Brain microvascular endothelial cell (primary cell): ENCODE measurements at regions not wholly inside any gene's neighbourhood (a gene's known extent, or its start where the extent isn't known, plus 50 kb on each side); places are given as distances from the start of the nearest gene placed in this dataset.
A peak's percentile ranks its signal among the peaks of the same experiment; 100 is the strongest.

Source experiments
- DNase-seq: peaks from one replicate; pipeline ENCODE4 v3.0.0-alpha.2; 2020
- H3K27ac ChIP-seq: fragments of 250-450 bp; sonication (Bioruptor Pico); 2 replicates; pipeline ENCODE4 v1.5.1; 2020; ENCODE audit warnings: mild to moderate bottlenecking, moderate library complexity
- H3K27me3 ChIP-seq: fragments of 250-450 bp; sonication (Bioruptor Pico); replicated peaks from 2 replicates; pipeline ENCODE4 v1.5.1; 2020; ENCODE audit warnings: mild to moderate bottlenecking
- H3K36me3 ChIP-seq: fragments of 250-450 bp; sonication (Bioruptor Pico); replicated peaks from 2 replicates; pipeline ENCODE4 v1.5.1; 2020; ENCODE audit warnings: mild to moderate bottlenecking
- H3K4me3 ChIP-seq: 2 replicates; pipeline ENCODE4 v1.5.1; 2011; ENCODE audit warnings: low read depth, mild to moderate bottlenecking, control low read depth, low read length, moderate library complexity
- in situ Hi-C: cut with HindIII; loops from 2 replicates; pipeline ENCODE4 v1.10.0; 2017; ENCODE audit warnings: low sequenced_read_pairs, low pct_ligation_motif_present
- TF ChIP-seq, protein P1 (sequence below): IDR thresholded peaks from 2 replicates; pipeline ENCODE4 v1.5.1; 2011; ENCODE audit warnings: low read depth, mild to moderate bottlenecking, moderate library complexity, low read length, control low read depth, inconsistent platforms; ENCODE audit errors: missing control alignments

DNA sequence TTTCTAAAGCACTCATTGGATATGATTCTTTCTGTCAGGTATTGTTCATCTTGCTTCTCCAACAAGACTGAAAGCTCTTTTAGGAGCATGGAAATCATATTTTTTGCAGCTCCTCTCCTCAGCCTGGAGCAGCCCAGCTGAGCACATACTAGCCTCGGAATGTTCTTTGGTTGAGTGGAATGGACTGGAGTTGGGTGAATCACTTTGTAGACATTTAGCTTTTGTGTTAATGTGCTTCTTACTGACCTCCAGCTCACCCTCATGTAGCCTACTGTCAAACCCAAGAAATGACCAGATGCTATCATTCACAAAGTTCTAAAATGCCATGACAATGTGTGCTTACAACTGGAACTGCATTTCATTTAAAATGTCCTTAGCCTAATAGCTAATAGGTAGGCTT is 161.1 kb downstream of the NUAK1 start:
- DNase-seq: peak; percentile 94
- in situ Hi-C loops: no loop called here

DNA sequence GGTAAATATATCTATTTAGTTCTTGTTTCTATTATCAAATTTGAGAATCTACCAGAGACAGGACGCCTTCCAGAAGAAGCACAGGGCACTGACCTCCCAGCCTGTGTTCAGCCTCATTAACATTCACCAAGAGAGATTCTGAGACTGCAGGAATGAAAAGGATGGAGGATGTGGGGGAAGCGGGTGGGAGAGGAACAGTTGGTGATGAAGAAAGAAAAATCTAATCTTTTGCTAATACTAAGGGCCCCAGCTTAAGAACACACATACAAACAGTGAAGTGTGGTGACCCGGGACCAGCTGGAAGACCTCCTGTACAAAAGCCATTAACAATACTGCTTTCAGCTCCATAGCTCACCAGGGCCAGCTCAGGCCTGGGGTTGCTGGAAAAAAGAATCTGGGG is 160.5 kb downstream of the NUAK1 start:
- in situ Hi-C loops: no loop called here
- no peak for DNase-seq
- Histone ChIP-seq H3K27me3 (no peaks in the 10 kb centered on the region), H3K4me3 (no peak overlapping the region), H3K27ac (peak overlapping the region; percentile 93), H3K36me3 (no peaks in the 10 kb centered on the region)
- TF ChIP-seq, protein P1, sequence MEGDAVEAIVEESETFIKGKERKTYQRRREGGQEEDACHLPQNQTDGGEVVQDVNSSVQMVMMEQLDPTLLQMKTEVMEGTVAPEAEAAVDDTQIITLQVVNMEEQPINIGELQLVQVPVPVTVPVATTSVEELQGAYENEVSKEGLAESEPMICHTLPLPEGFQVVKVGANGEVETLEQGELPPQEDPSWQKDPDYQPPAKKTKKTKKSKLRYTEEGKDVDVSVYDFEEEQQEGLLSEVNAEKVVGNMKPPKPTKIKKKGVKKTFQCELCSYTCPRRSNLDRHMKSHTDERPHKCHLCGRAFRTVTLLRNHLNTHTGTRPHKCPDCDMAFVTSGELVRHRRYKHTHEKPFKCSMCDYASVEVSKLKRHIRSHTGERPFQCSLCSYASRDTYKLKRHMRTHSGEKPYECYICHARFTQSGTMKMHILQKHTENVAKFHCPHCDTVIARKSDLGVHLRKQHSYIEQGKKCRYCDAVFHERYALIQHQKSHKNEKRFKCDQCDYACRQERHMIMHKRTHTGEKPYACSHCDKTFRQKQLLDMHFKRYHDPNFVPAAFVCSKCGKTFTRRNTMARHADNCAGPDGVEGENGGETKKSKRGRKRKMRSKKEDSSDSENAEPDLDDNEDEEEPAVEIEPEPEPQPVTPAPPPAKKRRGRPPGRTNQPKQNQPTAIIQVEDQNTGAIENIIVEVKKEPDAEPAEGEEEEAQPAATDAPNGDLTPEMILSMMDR: no peak

More for the DNA sequence above, 161.1 kb downstream of the NUAK1 start:
- peak overlapping the region; percentile 93 for H3K27ac ChIP-seq
- H3K4me3 ChIP-seq: no peak overlapping the region
- TF ChIP-seq, protein P1: no peak
- H3K36me3 ChIP-seq: no peaks in the 10 kb centered on the region
- H3K27me3 ChIP-seq: no peaks in the 10 kb centered on the region

DNA sequence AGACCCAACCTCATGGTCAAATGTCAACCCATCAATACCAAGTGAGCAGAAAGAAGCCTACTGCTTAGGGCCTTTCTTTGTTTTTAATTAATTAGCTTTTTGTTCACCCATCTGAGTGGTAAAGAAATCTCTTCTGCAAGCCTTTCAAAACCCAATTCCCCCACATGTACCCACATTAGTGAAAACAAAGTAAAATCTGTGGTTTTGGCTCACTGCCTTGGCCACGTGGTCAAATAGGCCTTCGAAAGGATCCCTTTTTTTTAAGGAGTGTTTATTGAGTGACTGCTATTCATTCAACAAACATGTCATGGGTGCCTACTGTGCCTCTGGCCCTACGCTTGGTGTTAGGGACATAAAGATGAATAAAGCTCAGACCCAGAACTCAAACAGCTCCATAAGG is 160.1 kb downstream of the NUAK1 start:
- Histone ChIP-seq H3K27ac (peak overlapping the region; percentile 93), H3K27me3 (no peaks in the 10 kb centered on the region), H3K36me3 (no peaks in the 10 kb centered on the region), H3K4me3 (no peak overlapping the region)
- TF ChIP-seq, protein P1: no peak
- in situ Hi-C loops: no loop called here
- DNase-seq: no peak

DNA sequence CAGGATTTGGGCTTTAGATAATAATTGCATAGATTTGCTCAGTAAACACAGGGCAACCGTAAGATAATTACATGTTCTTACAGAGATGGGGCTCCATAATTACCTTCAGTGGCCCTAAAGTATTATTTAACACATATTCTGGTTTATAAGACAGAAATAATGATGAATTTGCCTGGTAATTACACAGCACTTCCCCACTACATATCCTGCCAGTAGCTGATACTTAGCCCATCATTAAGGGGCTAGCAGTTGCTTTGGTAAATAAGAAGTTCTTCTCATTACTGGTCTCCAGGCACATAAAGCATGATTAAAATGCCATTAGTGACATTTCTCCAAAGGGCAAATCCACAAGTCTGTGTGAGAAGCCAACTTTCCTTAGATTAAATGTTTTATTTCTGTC is 158.7 kb downstream of the NUAK1 start:
- H3K27ac ChIP-seq: no peak overlapping the region
- no peaks in the 10 kb centered on the region for H3K27me3 ChIP-seq
- DNase-seq: no peak
- in situ Hi-C loops: no loop called here
- TF ChIP-seq, protein P1: no peak
- no peak overlapping the region for H3K4me3 ChIP-seq
- H3K36me3 ChIP-seq: no peaks in the 10 kb centered on the region

DNA sequence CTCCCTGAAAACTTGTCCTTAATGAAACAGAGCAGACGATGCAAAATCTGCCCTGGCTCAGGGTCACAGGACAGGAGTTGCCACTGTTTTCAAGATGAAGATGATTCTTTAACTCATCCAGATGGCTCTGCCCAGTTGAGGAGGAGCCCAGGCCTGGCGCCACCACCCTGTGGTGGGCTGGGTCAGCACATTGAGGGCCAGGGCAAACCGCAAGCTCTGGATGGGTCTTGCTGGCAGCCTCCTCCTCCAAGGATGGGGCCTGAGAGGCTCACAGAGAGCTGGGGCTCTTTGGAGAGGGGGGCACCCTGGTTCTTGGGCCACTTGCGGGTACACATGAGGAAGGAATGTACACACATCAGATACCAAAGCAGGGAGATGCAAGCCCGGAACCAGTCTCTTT is 158.2 kb downstream of the NUAK1 start:
- Histone ChIP-seq H3K36me3 (no peaks in the 10 kb centered on the region), H3K27me3 (no peaks in the 10 kb centered on the region), H3K27ac (no peak overlapping the region), H3K4me3 (no peak overlapping the region)
- DNase-seq: no peak
- TF ChIP-seq, protein P1: no peak
- in situ Hi-C loops: no loop called here

DNA sequence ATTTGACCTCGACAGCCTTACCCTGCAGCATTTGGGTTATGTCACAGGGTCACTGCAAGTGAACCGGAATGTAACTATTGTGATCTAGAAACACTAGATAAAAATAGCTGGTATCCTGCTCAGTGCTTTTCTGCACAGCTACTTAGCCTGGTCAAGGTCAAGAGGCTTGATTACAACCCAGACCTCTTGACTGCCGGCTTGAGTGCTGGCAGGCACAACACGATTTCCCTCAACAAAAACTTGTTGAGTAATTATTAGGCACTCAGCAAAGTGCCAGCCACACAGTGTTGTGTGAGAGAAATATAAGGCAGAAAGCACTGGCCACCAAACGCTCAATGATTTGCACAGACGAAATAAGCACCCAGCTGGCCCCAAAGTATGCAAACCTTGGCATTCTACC is 156.7 kb downstream of the NUAK1 start:
- no peaks in the 10 kb centered on the region for H3K27me3 ChIP-seq
- no peak overlapping the region for H3K27ac ChIP-seq
- in situ Hi-C loops: no loop called here
- DNase-seq: no peak
- TF ChIP-seq, protein P1: no peak
- H3K4me3 ChIP-seq: no peak overlapping the region
- no peaks in the 10 kb centered on the region for H3K36me3 ChIP-seq
